H1 (cell line): ENCODE measurements at regions not wholly inside any gene's neighbourhood (a gene's known extent, or its start where the extent isn't known, plus 50 kb on each side); places are given as distances from the start of the nearest gene placed in this dataset.

Experiments
- CTCF ChIA-PET: fragments of 300-600 bp; sonication (Branson Sonifier 250); formaldehyde crosslinking; loops from one replicate; lab custom pipeline; 2021; ENCODE audit not compliant: partially characterized antibody; lab: Charles Lee
- POLR2A ChIA-PET: fragments of 300-600 bp; sonication (Branson Sonifier 250); formaldehyde crosslinking; loops from one replicate; lab custom pipeline; 2021; ENCODE audit warnings: inconsistent platforms; ENCODE audit not compliant: partially characterized antibody; lab: Charles Lee
- DNase-seq, 2 experiments: peaks; one replicate each; pipeline versions ENCODE4 v3.0.0 to v3.0.0-alpha.2; 2010 to 2022; ENCODE audit warnings: low spot score in 2 of 2, low read depth in 1 of 2, mixed read lengths in 1 of 2
- FAIRE-seq: peaks from 2 replicates; lab custom pipeline; 2011; peaks lifted over from hg19 to GRCh38; lab: Jason Lieb, UNC
- H2AFZ ChIP-seq: 2 replicates; pipeline ENCODE4 v1.8.1; 2012; ENCODE audit warnings: low read length, inconsistent platforms
- H2AK5ac ChIP-seq: 2 replicates; pipeline ENCODE4 v1.6.1; 2013; ENCODE audit warnings: low read depth, low read length
- H2BK120ac ChIP-seq: replicated peaks from 2 replicates; pipeline ENCODE3; 2013; ENCODE audit warnings: low read depth, low read length, inconsistent platforms
- H2BK12ac ChIP-seq: 2 replicates; pipeline ENCODE4 v1.6.1; 2013; ENCODE audit warnings: low read depth, low read length
- H2BK15ac ChIP-seq: 2 replicates; pipeline ENCODE4 v1.6.1; 2013; ENCODE audit warnings: low read length
- H2BK20ac ChIP-seq: 2 replicates; pipeline ENCODE4 v1.6.1; 2013; ENCODE audit warnings: low read length
- H2BK5ac ChIP-seq: 2 replicates; pipeline ENCODE4 v1.6.1; 2013; ENCODE audit warnings: low read depth, low read length
- H3K14ac ChIP-seq: 2 replicates; pipeline ENCODE4 v1.6.1; 2013; ENCODE audit warnings: inconsistent platforms; ENCODE audit not compliant: insufficient read length
- H3K18ac ChIP-seq: 2 replicates; pipeline ENCODE4 v1.6.1; 2013; ENCODE audit warnings: low read length; ENCODE audit errors: extremely low read depth
- H3K23ac ChIP-seq: 2 replicates; pipeline ENCODE4 v1.6.1; 2013; ENCODE audit warnings: inconsistent platforms; ENCODE audit not compliant: insufficient read length
- H3K23me2 ChIP-seq: 2 replicates; pipeline ENCODE4 v1.6.1; 2013; ENCODE audit warnings: low read depth, low read length
- H3K27ac ChIP-seq: 2 replicates; pipeline ENCODE4 v1.6.1; 2011; ENCODE audit warnings: low read depth, low read length, inconsistent platforms
- H3K27me3 ChIP-seq, 4 experiments: replicated peaks in 1 of 4; 1 replicate in 1 of 4; 2 replicates in 3 of 4; pipeline versions ENCODE4 v1.6.1 to v1.8.1; 2011 to 2013; ENCODE audit warnings: low read length in 3 of 4, mild to moderate bottlenecking in 3 of 4, inconsistent platforms in 2 of 4, mixed read lengths in 2 of 4, moderate library complexity in 1 of 4; ENCODE audit not compliant: control insufficient read depth in 3 of 4, insufficient read depth in 3 of 4; ENCODE audit errors: extremely low read depth in 1 of 4
- H3K36me3 ChIP-seq, 4 experiments: 2 replicates each; pipeline versions ENCODE4 v1.6.1 to v1.8.1; 2011 to 2013; ENCODE audit warnings: mild to moderate bottlenecking in 4 of 4, low read length in 3 of 4, moderate library complexity in 2 of 4, control low read depth in 1 of 4, inconsistent platforms in 1 of 4; ENCODE audit not compliant: insufficient read depth in 4 of 4, control insufficient read depth in 2 of 4
- H3K4ac ChIP-seq: replicated peaks from 2 replicates; pipeline ENCODE3; 2013; ENCODE audit warnings: low read length, low read depth, mixed read lengths, inconsistent platforms; ENCODE audit not compliant: insufficient read length
- H3K4me1 ChIP-seq, 4 experiments: replicated peaks in 1 of 4; 1 replicate in 1 of 4; 2 replicates in 3 of 4; pipeline versions ENCODE4 v1.6.1 to v1.8.1; 2011 to 2013; ENCODE audit warnings: low read length in 3 of 4, inconsistent platforms in 2 of 4, mixed read lengths in 1 of 4; ENCODE audit not compliant: insufficient read depth in 4 of 4, control insufficient read depth in 3 of 4
- H3K4me2 ChIP-seq, 2 experiments: 2 replicates each; pipeline versions ENCODE4 v1.6.1 to v1.8.1; 2011 to 2013; ENCODE audit warnings: low read depth in 2 of 2, low read length in 2 of 2, control low read depth in 1 of 2, inconsistent platforms in 1 of 2, mild to moderate bottlenecking in 1 of 2; ENCODE audit not compliant: insufficient read depth in 1 of 2
- H3K4me3 ChIP-seq, 4 experiments: fragments of 200-600, 300-600 bp in 1 of 4; sonication (generic), shearing (Covaris generic), sonication (Bioruptor Twin) in 1 of 4; 2 replicates each; pipeline versions ENCODE4 v1.5.1 to v1.8.1; 2011 to 2016; ENCODE audit warnings: low read length in 4 of 4, low read depth in 3 of 4, control low read depth in 2 of 4, inconsistent platforms in 2 of 4, mild to moderate bottlenecking in 2 of 4, mixed read lengths in 1 of 4, moderate library complexity in 1 of 4; ENCODE audit not compliant: insufficient read depth in 2 of 4; ENCODE audit errors: extremely low read depth in 1 of 4
- H3K56ac ChIP-seq: replicated peaks from 2 replicates; pipeline ENCODE3; 2013; ENCODE audit warnings: low read depth, mild to moderate bottlenecking, mixed read lengths, low read length, inconsistent platforms; ENCODE audit not compliant: insufficient read length
- H3K79me1 ChIP-seq: 2 replicates; pipeline ENCODE4 v1.6.1; 2013; ENCODE audit warnings: low read depth, low read length, control low read depth
- H3K79me2 ChIP-seq, 2 experiments: 2 replicates each; pipeline versions ENCODE4 v1.6.1 to v1.8.1; 2012 to 2013; ENCODE audit warnings: low read length in 2 of 2, mild to moderate bottlenecking in 2 of 2, inconsistent platforms in 1 of 2; ENCODE audit not compliant: insufficient read depth in 2 of 2, control insufficient read depth in 1 of 2
- H3K9ac ChIP-seq, 4 experiments: replicated peaks in 1 of 4; 1 replicate in 1 of 4; 2 replicates in 3 of 4; pipeline versions ENCODE4 v1.6.1 to v1.8.1; 2011 to 2013; ENCODE audit warnings: low read depth in 3 of 4, low read length in 3 of 4, control low read depth in 2 of 4, mild to moderate bottlenecking in 2 of 4, moderate library complexity in 2 of 4, inconsistent platforms in 1 of 4; ENCODE audit errors: extremely low read depth in 1 of 4
- H3K9me3 ChIP-seq, 2 experiments: 2 replicates each; pipeline versions ENCODE4 v1.6.1 to v1.8.1; 2012 to 2013; ENCODE audit warnings: mild to moderate bottlenecking in 2 of 2, moderate library complexity in 2 of 2, control low read depth in 1 of 2, inconsistent platforms in 1 of 2, low read depth in 1 of 2, low read length in 1 of 2, mixed read lengths in 1 of 2; ENCODE audit not compliant: insufficient read depth in 2 of 2
- H4K20me1 ChIP-seq, 2 experiments: replicated peaks in 1 of 2; 2 replicates each; pipeline versions ENCODE3 to v1.8.1; 2011 to 2013; ENCODE audit warnings: inconsistent platforms in 2 of 2, low read length in 2 of 2, mild to moderate bottlenecking in 1 of 2; ENCODE audit not compliant: insufficient read depth in 2 of 2, control insufficient read depth in 1 of 2
- H4K5ac ChIP-seq: 2 replicates; pipeline ENCODE4 v1.6.1; 2013; ENCODE audit warnings: low read length, low read depth, mixed read lengths, inconsistent platforms; ENCODE audit not compliant: insufficient read length
- H4K8ac ChIP-seq: 2 replicates; pipeline ENCODE4 v1.8.0; 2013; ENCODE audit warnings: mild to moderate bottlenecking, moderate library complexity, low read length, inconsistent platforms; ENCODE audit not compliant: insufficient read depth; ENCODE audit errors: extremely low read depth
- H4K91ac ChIP-seq: replicated peaks from 2 replicates; pipeline ENCODE3; 2013; ENCODE audit warnings: low read length, mixed read lengths, inconsistent platforms; ENCODE audit not compliant: insufficient read length
- BCL11A ChIP-seq, 2 experiments: IDR thresholded peaks; one replicate each; pipeline ENCODE4 v1.6.1; 2011; ENCODE audit warnings: low read depth in 2 of 2, low read length in 2 of 2, mild to moderate bottlenecking in 2 of 2
- CREB1 ChIP-seq: IDR thresholded peaks from 2 replicates; pipeline ENCODE4 v1.6.1; 2012; ENCODE audit warnings: inconsistent platforms
- HDAC6 ChIP-seq: IDR thresholded peaks from one replicate; pipeline ENCODE4 v1.7.1; 2012; ENCODE audit warnings: low read depth, mild to moderate bottlenecking, inconsistent platforms, low read length, moderate library complexity
- NRF1 ChIP-seq: IDR thresholded peaks from 2 replicates; pipeline ENCODE4 v1.6.1; 2011; ENCODE audit warnings: mild to moderate bottlenecking, low read depth, low read length, improper control_type of control experiment
- RAD21 ChIP-seq, 2 experiments: IDR thresholded peaks in 1 of 2; conservative IDR thresholded peaks in 1 of 2; 2 replicates each; pipeline ENCODE4 v1.6.1; 2011; ENCODE audit warnings: low read depth in 2 of 2, low read length in 2 of 2, improper control_type of control experiment in 1 of 2, inconsistent platforms in 1 of 2, mild to moderate bottlenecking in 1 of 2, moderate library complexity in 1 of 2
- SAP30 ChIP-seq: fragments of 300-600 bp; sonication (generic); IDR thresholded peaks from 2 replicates; pipeline ENCODE4 v1.7.1; 2012; ENCODE audit warnings: low read length, moderate library complexity, mild to moderate bottlenecking, inconsistent platforms; ENCODE audit not compliant: insufficient read depth, insufficient replicate concordance
- SIN3A ChIP-seq, 2 experiments: IDR thresholded peaks in 1 of 2; conservative IDR thresholded peaks in 1 of 2; 2 replicates each; pipeline ENCODE4 v1.6.1; 2011 to 2012; ENCODE audit warnings: low read length in 2 of 2, improper control_type of control experiment in 1 of 2, low read depth in 1 of 2, mild to moderate bottlenecking in 1 of 2
- SP2 ChIP-seq: IDR thresholded peaks from 2 replicates; pipeline ENCODE4 v1.6.1; 2012; ENCODE audit warnings: mild to moderate bottlenecking, low read length, inconsistent platforms
- SUZ12 ChIP-seq: fragments of 200-600 bp; sonication (generic); IDR thresholded peaks from 2 replicates; pipeline ENCODE4 v1.6.1; 2012; ENCODE audit warnings: mild to moderate bottlenecking, inconsistent platforms, low read length, moderate library complexity, mixed read lengths

DNA sequence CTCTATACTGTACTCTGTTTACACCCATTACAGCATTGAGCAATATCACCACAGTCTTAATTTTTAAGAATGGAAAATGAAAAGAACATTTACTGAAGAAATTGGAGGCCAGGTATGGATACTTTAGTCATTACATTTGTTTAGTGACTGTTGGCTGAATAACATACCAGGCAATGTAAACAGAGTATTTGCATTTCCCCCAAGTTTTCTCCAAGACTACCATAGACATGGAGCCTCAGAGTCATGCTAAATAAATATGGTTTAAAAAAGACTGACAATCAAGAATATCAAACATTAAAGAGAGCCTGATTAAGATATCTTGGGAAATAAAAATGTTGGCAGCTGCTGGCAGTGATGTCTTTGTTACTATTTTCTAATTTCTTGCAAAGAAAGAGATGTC, 136.9 kb upstream of the ADAMTS5 start:
- Histone ChIP-seq H3K23me2 (no peaks in the 10 kb centered on the region), H2BK5ac (no peak overlapping the region), H2BK120ac (no peak overlapping the region), H3K23ac (no peak overlapping the region), H3K9ac (no peak overlapping the region), H3K4me1 (no peaks in the 10 kb centered on the region; a peak in 1 of 7 replicates), H3K4ac (no peak overlapping the region), H2BK20ac (no peak overlapping the region), H3K4me3 (no peak overlapping the region), H3K9me3 (no peaks in the 10 kb centered on the region), H3K18ac (no peak overlapping the region), H4K20me1 (no peaks in the 10 kb centered on the region), H4K8ac (no peak overlapping the region), H3K27me3 (no peaks in the 10 kb centered on the region), H3K36me3 (no peaks in the 10 kb centered on the region; a peak in 1 of 8 replicates), H2AK5ac (no peak overlapping the region), H3K79me1 (no peaks in the 10 kb centered on the region), H4K5ac (no peak overlapping the region), H3K56ac (no peak overlapping the region), H3K27ac (no peak overlapping the region), H2BK12ac (no peak overlapping the region), H2BK15ac (no peak overlapping the region), H3K4me2 (no peak overlapping the region), H4K91ac (no peak overlapping the region), H3K79me2 (no peaks in the 10 kb centered on the region), H3K14ac (no peak overlapping the region), H2AFZ (no peak overlapping the region)
- FAIRE-seq (no peak), DNase-seq (no peak)
- TF ChIP-seq CREB1: no peak
- no peak for TF ChIP-seq SUZ12
- no peak for TF ChIP-seq NRF1
- TF ChIP-seq SIN3A (conservative IDR thresholded peaks at IDR 0.05 in 1 of 2, IDR thresholded peaks at IDR 0.05 in 1 of 2; ENCODE audit: low read depth in 1 of 2, low read length in 2 of 2): no peak
- no peak for TF ChIP-seq RAD21 (IDR thresholded peaks at IDR 0.05 in 1 of 2, conservative IDR thresholded peaks at IDR 0.05 in 1 of 2; ENCODE audit: low read depth in 2 of 2, low read length in 2 of 2)
- TF ChIP-seq HDAC6: no peak
- no peak for TF ChIP-seq SP2
- no peak for TF ChIP-seq BCL11A (IDR thresholded peaks at IDR 0.05; ENCODE audit: low read depth in 2 of 2, low read length in 2 of 2)
- no peak for TF ChIP-seq SAP30
- POLR2A ChIA-PET: no interaction called here
- CTCF ChIA-PET: no interaction called here
